ENCODE measurements at regions not wholly inside any gene's neighbourhood (a gene's known extent, or its start where the extent isn't known, plus 50 kb on each side); places are given as distances from the start of the nearest gene placed in this dataset.

GRCh38 chr13:58051396-58051795, 419.9 kb downstream of the PCDH17 start:
- TF ChIP-seq CTCF (IDR thresholded peaks at IDR 0.05) (no peak), POLR2A (IDR thresholded peaks at IDR 0.05) (no peak)

All from gastroesophageal sphincter (tissue), 3 donors.